Bronchial epithelial cell (primary cell): ENCODE measurements at regions not wholly inside any gene's neighbourhood (a gene's known extent, or its start where the extent isn't known, plus 50 kb on each side); places are given as distances from the start of the nearest gene placed in this dataset.

Source experiments
- DNase-seq: peaks from one replicate; pipeline ENCODE4 v3.0.0-alpha.2; 2010; ENCODE audit warnings: low read depth
- FAIRE-seq: peaks from 2 replicates; lab custom pipeline; 2011; peaks lifted over from hg19 to GRCh38; lab: Jason Lieb, UNC
- H3K27me3 ChIP-seq: 2 replicates; pipeline ENCODE4 v1.5.1; 2011; ENCODE audit warnings: low read length; ENCODE audit not compliant: control insufficient read depth, insufficient read depth
- H3K36me3 ChIP-seq: 2 replicates; pipeline ENCODE4 v1.5.1; 2011; ENCODE audit warnings: low read length; ENCODE audit not compliant: control insufficient read depth, insufficient read depth
- H3K4me3 ChIP-seq: 2 replicates; pipeline ENCODE4 v1.5.1; 2011; ENCODE audit warnings: mild to moderate bottlenecking, low read depth, low read length, control low read depth
- CTCF ChIP-seq: IDR thresholded peaks from 2 replicates; pipeline ENCODE4 v1.5.1; 2011; ENCODE audit warnings: mild to moderate bottlenecking, moderate library complexity, low read length, control low read depth, inconsistent platforms; ENCODE audit not compliant: insufficient read depth, severe bottlenecking

DNA sequence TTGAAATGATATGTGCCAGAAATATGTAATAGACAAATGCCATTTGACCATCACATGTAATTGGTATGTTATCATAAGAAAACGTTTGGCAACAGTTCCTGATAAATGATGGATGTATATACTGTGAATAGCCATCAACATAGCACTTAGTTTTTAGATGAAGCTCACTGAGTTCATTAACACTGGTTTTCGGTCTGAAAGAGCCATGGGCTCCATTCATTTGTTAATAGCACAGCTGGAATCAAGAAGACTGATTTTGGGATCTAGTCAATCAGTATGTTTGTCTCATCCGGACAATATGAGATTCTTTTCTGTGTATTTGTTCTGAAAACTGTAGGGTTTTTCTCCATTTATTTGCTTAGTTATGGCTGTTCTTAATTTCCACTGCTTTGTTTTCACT, 413.5 kb upstream of the CLINT1 start:
- FAIRE-seq (no peak), DNase-seq (no peak)
- no peaks in the 10 kb centered on the region for H3K27me3 ChIP-seq
- no peaks in the 10 kb centered on the region for H3K36me3 ChIP-seq
- H3K4me3 ChIP-seq: no peak overlapping the region
- TF ChIP-seq CTCF: no peak

DNA sequence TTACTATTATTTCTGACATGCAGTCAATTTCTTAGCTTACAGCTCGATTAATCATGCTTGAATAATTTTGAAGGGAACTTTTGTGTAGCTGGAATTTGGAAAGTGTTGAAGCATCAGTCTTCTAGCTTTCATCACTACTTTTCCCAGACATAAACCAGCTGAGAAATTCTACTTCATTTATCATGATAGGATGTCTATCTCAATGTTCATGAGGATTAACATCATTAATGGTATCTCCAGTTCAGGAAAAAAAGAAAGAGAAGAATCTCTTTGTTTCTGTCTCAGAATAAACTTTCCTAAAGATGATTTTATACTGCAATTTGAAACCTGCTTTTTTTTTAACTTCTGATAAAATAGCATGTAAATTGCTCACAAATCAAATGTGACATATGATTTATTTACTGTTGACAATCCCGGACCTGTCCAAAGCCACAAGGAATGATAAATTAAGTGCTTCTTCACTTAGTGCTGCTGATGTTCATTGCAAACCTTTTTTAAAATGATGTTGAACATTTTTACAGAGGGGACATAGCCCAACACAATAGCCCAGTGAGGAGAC, 412.1 kb upstream of the CLINT1 start:
- FAIRE-seq (no peak), DNase-seq (no peak)
- Histone ChIP-seq H3K4me3 (no peak overlapping the region), H3K27me3 (no peaks in the 10 kb centered on the region), H3K36me3 (no peaks in the 10 kb centered on the region)
- TF ChIP-seq CTCF: no peak

DNA sequence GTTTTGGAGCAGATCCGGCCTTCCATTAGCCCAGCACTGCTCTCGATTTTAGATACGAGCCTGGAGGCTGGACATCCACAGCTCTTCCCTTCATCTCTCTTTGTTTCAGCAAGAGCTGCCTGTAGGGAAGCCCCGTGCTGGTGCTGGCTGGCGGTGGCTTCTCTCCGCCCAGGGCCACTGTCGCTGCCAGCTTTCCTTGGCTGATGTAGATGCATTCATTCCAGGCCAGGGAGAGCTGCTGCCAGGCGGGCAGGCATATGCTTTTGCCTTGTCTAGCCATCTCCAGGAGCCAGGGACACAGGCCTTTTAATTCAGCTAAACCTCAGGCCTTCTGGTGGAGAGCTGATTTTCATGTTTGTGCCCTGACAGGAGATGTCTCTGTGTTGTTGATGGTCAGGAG, 409.3 kb upstream of the CLINT1 start:
- no peaks in the 10 kb centered on the region for H3K36me3 ChIP-seq
- H3K27me3 ChIP-seq: no peaks in the 10 kb centered on the region
- FAIRE-seq (no peak), DNase-seq (no peak)
- no peak for TF ChIP-seq CTCF
- no peak overlapping the region for H3K4me3 ChIP-seq

DNA sequence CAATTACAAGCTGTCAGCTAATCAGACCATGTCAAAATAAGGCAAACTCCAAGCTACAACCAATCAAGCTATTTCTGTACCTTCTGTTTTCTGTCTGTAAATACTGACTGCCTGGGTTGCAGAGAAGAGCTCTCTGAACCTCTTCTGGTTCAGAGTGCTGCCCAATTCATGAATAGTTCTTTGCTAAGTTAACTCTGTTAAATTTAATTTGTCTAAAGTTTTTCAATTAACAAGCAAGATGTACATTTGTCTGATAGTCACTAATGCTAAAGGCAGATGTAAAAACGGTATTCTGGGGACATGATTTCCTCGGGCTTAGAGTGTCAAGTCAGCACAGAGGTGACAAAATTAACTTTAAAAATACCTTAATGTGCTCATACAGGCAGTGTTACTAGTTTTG, 408.3 kb upstream of the CLINT1 start:
- no peak for FAIRE-seq

GRCh38 chr5:158265931-158266700, 407.2 kb upstream of the CLINT1 start:
- no peak for TF ChIP-seq CTCF
- Histone ChIP-seq H3K4me3 (no peak overlapping the region), H3K36me3 (no peaks in the 10 kb centered on the region), H3K27me3 (no peaks in the 10 kb centered on the region)
- DNase-seq (no peak), FAIRE-seq (no peak)

More for the DNA sequence above, 408.3 kb upstream of the CLINT1 start:
- H3K27me3 ChIP-seq: no peaks in the 10 kb centered on the region
- no peak for DNase-seq
- no peaks in the 10 kb centered on the region for H3K36me3 ChIP-seq
- TF ChIP-seq CTCF: no peak
- H3K4me3 ChIP-seq: no peak overlapping the region

GRCh38 chr5:158265346-158265745, 406.4 kb upstream of the CLINT1 start:
- no peak overlapping the region for H3K4me3 ChIP-seq
- H3K27me3 ChIP-seq: no peaks in the 10 kb centered on the region
- FAIRE-seq (no peak), DNase-seq (no peak)
- no peak for TF ChIP-seq CTCF
- no peaks in the 10 kb centered on the region for H3K36me3 ChIP-seq
